Cardiac fibroblast (primary cell): ENCODE measurements at regions not wholly inside any gene's neighbourhood (a gene's known extent, or its start where the extent isn't known, plus 50 kb on each side); places are given as distances from the start of the nearest gene placed in this dataset.
A peak's percentile ranks its signal among the peaks of the same experiment; 100 is the strongest.

Experiments used
- DNase-seq, 2 donors: peaks; one replicate each; pipeline versions ENCODE4 v3.0.0 to v3.0.0-alpha.2; 2010; ENCODE audit warnings: low read depth in 2 of 2
- H3K4me3 ChIP-seq, 2 donors: replicated peaks in 1 of 2; 1 replicate in 1 of 2; 2 replicates in 1 of 2; pipeline ENCODE4 v1.5.1; 2011; ENCODE audit warnings: low read depth in 2 of 2, low read length in 2 of 2, mild to moderate bottlenecking in 2 of 2, moderate library complexity in 1 of 2
- TF ChIP-seq, protein P1 (sequence below): IDR thresholded peaks from one replicate; pipeline ENCODE4 v1.5.1; 2011; ENCODE audit warnings: low read depth, mild to moderate bottlenecking, low read length, inconsistent platforms

DNA sequence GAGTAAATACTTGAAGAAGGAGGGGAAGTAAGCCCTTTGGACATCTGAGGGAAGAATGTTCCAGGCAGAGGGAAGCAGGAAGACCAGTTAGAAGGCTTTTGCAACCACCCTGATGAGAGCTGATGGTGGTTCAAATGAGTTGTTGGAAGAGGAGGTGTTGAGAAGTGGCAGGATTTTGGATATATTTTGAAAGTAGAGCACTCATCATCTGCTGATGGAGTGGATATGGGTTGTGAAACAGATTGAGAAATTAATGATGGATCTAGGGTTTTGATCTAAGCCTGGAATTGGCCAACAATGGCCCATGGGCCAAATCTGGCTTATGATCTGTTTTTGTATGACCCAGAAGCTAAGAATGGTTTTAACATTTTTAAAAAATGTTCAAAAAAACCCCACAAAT, 230.7 kb downstream of the NDFIP2 start:
- TF ChIP-seq, protein P1, sequence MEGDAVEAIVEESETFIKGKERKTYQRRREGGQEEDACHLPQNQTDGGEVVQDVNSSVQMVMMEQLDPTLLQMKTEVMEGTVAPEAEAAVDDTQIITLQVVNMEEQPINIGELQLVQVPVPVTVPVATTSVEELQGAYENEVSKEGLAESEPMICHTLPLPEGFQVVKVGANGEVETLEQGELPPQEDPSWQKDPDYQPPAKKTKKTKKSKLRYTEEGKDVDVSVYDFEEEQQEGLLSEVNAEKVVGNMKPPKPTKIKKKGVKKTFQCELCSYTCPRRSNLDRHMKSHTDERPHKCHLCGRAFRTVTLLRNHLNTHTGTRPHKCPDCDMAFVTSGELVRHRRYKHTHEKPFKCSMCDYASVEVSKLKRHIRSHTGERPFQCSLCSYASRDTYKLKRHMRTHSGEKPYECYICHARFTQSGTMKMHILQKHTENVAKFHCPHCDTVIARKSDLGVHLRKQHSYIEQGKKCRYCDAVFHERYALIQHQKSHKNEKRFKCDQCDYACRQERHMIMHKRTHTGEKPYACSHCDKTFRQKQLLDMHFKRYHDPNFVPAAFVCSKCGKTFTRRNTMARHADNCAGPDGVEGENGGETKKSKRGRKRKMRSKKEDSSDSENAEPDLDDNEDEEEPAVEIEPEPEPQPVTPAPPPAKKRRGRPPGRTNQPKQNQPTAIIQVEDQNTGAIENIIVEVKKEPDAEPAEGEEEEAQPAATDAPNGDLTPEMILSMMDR: no peak
- H3K4me3 ChIP-seq: no peak overlapping the region
- DNase-seq: peak in 1 of 2 donors; percentile 33

GRCh38 chr13:79710376-79710775, 229.4 kb downstream of the NDFIP2 start:
- H3K4me3 ChIP-seq: no peak overlapping the region
- TF ChIP-seq, protein P1: no peak
- peak; percentile 62 to 65 for DNase-seq

- DNase-seq: peak in 1 of 2 donors; percentile 27
- no peak overlapping the region for H3K4me3 ChIP-seq
- TF ChIP-seq, protein P1: no peak
These were observed 228.5 kb downstream of the NDFIP2 start for GRCh38 chr13:79709471-79709870.

DNA sequence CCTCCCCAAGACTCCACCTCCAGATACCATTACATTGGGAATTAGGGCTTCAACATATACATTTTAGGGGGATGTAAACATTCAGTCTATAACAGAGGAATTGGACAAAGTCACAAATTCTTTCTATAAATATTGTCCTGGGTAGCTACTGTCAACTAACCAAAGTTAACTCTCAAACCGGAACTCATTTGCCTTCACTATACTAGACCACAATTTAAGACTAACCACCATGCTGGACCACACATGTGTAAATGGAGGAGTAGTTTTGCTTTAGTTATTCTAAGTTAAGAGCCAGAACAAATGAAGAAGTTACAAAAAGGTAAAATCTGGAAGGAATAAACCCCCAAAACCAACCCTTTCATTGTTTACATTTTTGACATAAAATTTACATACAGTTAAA, 222.8 kb downstream of the NDFIP2 start:
- TF ChIP-seq, protein P1: no peak

GRCh38 chr13:79695754-79696153, 214.8 kb downstream of the NDFIP2 start:
- TF ChIP-seq, protein P1: no peak
- H3K4me3 ChIP-seq: no peak overlapping the region
- no peak for DNase-seq

More for the DNA sequence above, 222.8 kb downstream of the NDFIP2 start:
- DNase-seq: no peak
- no peak overlapping the region for H3K4me3 ChIP-seq

GRCh38 chr13:79692846-79693245, 211.9 kb downstream of the NDFIP2 start:
- H3K4me3 ChIP-seq: no peak overlapping the region
- DNase-seq: peak in 1 of 2 donors; percentile 43
- TF ChIP-seq, protein P1: no peak

- no peak overlapping the region for H3K4me3 ChIP-seq
- DNase-seq: no peak
- TF ChIP-seq, protein P1: no peak
These were observed 210.9 kb downstream of the NDFIP2 start for GRCh38 chr13:79691826-79692225.
